GM19468 (cell line): ENCODE measurements at regions not wholly inside any gene's neighbourhood (a gene's known extent, or its start where the extent isn't known, plus 50 kb on each side); places are given as distances from the start of the nearest gene placed in this dataset.

Experiments
- ATAC-seq: cut with Tn5 transposase; IDR thresholded peaks from one replicate; pipeline ENCODE4 v1.9.1; 2021; ENCODE audit warnings: mild to moderate bottlenecking, moderate library complexity, moderate number of reproducible peaks; ENCODE audit not compliant: unreplicated experiment; ENCODE audit errors: extremely low read depth

DNA sequence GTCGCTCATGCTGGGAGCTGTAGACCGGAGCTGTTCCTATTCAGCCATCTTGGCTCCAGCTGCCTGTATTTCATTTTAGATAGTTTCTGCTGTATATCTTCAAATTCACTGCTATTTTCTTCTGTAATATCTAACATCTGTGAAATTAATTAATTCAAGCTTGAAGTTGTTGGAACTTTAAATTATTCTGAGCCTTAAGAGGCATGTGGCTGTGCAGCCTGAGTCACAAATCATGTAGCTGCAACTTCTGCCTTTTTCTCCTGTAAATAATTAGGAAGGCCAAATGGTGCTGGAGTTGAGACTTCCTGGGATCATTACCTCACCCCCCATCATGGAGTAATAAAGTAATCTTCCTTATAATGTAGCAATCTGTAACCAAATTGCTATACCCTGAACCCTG, 183.3 kb upstream of the PCSK5 start:
- no peak for ATAC-seq

DNA sequence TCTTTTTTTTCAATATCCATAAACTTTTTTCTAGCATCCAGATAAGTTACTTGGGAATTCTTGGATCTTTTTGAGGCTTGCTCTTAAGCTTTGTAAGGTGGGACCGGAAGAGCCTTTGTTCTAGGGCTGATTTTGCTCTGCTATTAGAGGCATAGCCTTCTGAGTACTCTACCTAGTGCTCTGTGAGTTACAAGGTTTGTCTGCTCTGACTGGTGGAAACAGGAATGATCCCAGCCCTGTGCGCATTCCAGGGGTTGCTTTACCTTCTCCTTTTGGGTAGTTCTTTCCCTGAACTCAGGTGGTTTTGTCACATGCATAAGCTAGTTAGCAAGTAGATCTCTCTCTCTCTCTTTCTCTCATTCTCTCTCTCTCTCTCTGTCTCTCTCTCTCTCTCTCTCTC, 180.8 kb upstream of the PCSK5 start:
- no peak for ATAC-seq

DNA sequence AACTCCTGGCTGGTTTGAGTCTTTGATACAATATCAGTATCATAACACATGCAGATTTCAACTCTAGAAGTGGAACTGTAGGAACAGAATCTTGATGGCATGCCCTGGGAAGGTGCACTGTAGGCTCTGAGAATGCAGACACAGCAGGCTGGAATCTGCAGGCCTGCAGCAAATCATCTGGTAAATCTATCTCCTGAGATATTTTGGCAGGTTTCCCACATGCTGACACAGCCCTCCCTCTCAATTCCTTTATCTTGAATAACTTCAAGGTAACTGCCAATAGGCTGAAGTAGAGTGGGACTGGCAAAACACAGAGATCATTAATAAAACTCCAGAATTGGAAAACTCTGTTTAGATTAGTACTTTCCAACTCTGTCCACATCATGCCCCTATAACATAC, 177.8 kb upstream of the PCSK5 start:
- ATAC-seq = no peak

DNA sequence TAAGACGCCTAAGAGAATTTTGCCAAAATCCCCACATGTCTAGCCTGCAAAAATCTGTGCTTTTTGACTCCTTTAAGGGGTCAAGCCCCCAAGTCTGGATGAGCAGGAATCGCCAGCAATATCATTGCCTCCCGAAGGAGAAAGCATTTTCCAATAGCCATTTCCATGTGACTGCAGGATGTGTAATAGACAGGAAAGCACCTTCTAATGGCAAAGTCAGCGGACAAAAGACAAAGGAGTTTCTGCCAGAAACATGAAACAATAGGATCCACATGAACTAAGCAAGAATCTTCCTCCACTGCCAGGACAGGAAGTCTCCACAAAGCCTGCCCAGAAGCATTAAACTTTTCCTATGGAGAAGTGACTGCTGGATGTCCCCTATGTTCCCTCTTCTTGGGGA, 177.1 kb upstream of the PCSK5 start:
- no peak for ATAC-seq

DNA sequence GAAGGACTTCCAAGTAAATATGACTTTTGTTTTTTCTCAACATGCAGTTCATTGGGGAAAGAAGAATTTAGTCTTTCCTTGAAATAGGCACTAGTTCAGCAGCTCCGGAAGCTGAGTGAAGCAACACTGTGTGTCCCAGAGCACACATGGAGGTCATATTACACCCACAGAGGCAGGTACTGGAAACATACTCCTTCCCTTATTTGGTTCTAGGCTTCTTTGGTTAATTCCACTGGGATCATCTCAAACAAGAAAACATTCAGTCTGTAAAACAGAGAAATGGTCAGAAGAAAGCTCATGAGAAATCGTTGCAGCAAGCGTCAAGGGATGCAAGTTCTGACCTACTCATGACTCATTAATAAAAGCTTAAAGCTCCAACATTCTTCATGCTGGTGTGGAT, 175.1 kb upstream of the PCSK5 start:
- no peak for ATAC-seq

- no peak for ATAC-seq
Observed at GRCh38 chr9:75718677-75719076, 171.8 kb upstream of the PCSK5 start.

- no peak for ATAC-seq
Observed at GRCh38 chr9:75728391-75728790, 162.1 kb upstream of the PCSK5 start.

GRCh38 chr9:75734802-75735201, 155.7 kb upstream of the PCSK5 start:
- ATAC-seq = no peak

GRCh38 chr9:75739884-75740611, 150.4 kb upstream of the PCSK5 start:
- no peak for ATAC-seq

GRCh38 chr9:75743855-75744254, 146.6 kb upstream of the PCSK5 start:
- ATAC-seq = no peak

GRCh38 chr9:75754080-75754479, 136.4 kb upstream of the PCSK5 start:
- no peak for ATAC-seq

DNA sequence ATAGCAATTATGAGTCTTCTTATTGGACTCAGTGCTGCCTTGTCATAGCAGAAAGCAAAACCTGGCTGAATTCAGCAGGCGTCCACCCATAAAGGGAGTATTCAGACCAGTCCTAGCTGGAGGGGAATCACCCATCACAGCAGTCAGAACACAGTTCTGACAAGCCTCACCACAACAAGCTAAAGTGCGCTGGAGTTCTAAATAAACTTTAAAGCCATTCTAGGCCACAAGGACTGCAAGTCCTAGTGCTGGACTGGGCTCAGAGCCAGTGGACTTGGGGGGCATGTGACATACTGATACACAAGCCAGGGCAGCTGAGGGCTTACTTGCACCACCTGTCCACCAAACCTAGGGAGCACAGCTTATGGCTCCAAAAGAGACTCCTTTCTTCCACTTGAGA, 115.3 kb upstream of the PCSK5 start:
- ATAC-seq = no peak

- ATAC-seq = no peak
Observed at GRCh38 chr9:75775966-75776691, 114.3 kb upstream of the PCSK5 start.

GRCh38 chr9:75780185-75780584, 110.3 kb upstream of the PCSK5 start:
- no peak for ATAC-seq

GRCh38 chr9:75788006-75788634, 102.4 kb upstream of the PCSK5 start:
- no peak for ATAC-seq

DNA sequence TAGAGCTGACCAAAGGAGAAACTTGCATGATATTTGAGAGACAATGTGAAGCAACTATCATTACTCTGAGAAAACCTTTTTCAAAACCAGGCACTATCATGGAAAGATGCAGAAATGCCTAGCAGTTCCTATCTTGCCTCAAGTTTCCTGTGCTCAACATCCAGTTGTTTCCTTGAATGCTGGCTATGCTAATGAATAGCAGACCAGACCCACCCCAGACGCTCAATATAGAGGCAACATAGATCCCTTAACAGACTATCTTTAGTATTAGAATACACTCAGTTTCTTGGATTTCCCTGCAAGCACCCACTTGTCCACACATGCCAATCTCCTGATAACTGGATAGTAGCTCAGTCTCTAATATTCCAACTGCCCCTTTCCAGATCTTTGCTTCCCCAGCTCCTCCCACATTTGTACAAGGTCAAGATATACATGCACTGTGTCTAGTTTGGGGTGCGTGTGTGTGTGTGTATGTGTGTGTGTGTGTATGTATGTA, 93.3 kb upstream of the PCSK5 start:
- no peak for ATAC-seq

GRCh38 chr9:75798505-75798904, 92.0 kb upstream of the PCSK5 start:
- no peak for ATAC-seq

DNA sequence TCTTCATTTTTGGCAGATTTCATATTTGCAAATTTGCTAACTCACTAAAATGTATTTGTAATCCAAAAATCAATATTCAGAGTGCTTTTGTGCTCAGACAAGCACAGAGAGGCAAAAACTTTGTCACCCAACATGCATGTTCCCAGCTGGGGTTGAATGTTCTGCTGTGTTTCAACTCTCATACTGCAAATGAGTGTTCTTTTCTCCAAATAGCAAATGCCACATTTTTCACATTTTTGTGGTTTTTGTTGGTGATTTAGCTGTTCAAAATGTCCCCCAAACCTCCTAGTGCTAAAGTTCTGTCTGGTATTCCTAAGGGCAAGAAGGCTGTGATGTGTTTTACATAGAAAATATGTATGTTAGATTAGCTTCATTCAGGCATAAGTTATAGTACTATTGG, 87.3 kb upstream of the PCSK5 start:
- ATAC-seq = no peak

GRCh38 chr9:75810063-75810462, 80.4 kb upstream of the PCSK5 start:
- no peak for ATAC-seq

DNA sequence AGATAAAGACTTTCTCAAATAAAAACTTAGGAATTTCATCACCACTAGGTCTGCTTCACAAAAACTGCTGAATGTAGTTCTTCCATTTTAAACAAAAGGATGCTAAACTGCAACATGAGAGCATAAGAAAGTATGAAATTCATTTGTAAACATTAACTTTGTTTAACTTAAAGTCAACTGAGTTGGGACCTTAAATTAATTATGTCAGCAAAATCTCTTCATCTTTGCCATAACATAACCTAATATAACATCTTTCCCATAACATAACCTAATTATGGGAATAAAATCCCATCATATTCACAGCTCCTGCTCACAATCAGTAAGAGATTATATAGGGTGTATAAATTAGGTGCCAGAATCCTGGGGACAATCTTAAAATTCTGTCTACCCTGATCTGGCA, 78.8 kb upstream of the PCSK5 start:
- ATAC-seq = no peak

DNA sequence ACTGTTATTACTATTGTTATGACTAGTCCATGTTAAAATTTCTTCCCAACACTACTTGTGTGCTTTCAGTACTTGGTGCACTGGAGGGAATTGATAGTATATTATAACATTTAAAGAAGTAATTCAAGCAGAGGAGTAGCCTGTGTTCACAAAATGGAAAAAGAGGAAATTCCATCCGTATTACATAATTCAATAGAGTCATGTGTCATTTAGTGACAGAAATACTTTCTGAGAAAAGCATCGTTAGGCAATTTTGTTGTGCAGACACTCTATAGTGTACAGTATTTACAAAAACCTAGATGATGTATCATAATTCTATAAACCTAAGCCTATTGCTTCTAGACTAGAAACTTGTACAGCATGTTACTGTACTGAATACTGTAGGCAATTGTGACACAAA, 78.3 kb upstream of the PCSK5 start:
- ATAC-seq = no peak
